Epithelial cell of proximal tubule (primary cell): ENCODE measurements at regions not wholly inside any gene's neighbourhood (a gene's known extent, or its start where the extent isn't known, plus 50 kb on each side); places are given as distances from the start of the nearest gene placed in this dataset.

Experiments
- DNase-seq: peaks from one replicate; pipeline ENCODE4 v3.0.0-alpha.2; 2011; ENCODE audit warnings: low read depth
- H3K4me3 ChIP-seq: 2 replicates; pipeline ENCODE4 v1.5.1; 2011; ENCODE audit warnings: low read depth, mild to moderate bottlenecking, low read length
- CTCF ChIP-seq: conservative IDR thresholded peaks from 2 replicates; pipeline ENCODE4 v1.5.1; 2012; ENCODE audit warnings: low read depth, mild to moderate bottlenecking, low read length

DNA sequence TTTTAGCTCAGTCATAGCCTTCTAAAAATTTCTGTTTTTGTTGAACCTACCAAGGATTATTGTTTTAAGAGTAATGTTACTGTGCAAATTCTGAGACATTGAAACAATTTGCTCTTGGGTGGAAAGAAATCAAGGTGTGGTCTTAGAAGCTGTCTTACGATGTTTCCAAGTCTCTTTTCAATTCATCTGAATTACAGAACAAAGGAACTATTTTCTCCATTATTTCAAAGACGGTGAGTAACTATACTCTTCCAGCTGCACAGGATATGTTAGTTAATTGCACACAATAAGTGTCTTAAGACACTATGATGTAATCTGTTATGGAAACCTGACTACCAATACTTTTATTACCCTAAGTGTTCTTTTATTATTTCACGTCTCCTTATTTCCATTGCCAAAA is 106.8 kb upstream of the POM121L12 start:
- TF ChIP-seq CTCF, result no peak
- no peak overlapping the region for H3K4me3 ChIP-seq
- no peak for DNase-seq

GRCh38 chr7:52925332-52925731 is 110.1 kb upstream of the POM121L12 start:
- TF ChIP-seq CTCF, result no peak
- H3K4me3 ChIP-seq, result no peak overlapping the region
- DNase-seq, result no peak

DNA sequence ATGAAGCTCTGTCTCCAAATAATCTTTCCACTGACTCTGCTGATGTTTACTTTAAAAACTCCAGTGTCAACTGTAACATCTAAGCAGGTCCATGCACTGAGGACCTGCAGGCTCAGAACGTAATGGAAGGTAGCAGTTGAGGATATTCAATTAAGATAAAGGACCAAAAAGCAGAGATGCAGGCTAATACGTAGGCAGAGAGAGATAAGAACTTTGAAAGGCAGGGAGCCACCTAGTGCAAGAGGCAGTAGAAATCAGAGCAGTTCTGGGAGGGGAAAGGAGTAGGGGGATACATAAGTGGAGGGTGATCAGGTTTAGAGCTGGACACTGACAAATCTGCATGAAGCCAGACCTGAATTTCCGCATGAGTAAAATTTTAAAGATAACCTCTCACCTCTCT is 114.5 kb upstream of the POM121L12 start:
- TF ChIP-seq CTCF, result no peak
- H3K4me3 ChIP-seq, result no peak overlapping the region
- no peak for DNase-seq

DNA sequence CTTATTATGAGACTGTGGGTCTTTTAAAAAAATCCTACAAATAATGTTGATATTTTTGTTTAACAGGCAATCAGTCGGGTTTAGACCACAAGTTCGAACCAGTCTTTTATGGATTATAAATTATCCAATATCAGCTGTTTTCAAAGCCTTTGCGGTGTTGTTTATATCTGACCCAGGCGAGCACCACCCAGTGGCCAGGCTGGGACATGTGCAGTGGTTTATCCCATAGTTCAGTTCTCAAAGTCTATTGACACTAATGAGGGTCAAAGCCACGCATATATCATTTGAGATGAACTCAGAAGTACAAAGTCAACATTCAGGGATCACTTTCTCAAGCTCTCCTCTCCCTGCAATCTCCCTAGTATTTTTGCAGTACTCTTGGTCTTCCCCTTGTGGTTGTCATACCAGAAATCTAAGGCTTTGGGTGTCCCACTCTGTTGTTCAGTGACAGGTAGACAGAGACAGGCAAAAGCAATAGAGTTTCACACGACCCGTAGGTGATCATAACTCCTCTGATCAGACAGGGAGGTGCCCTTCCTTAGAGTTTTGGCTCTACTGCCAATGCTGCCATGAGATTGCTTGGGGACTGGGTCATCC is 117.4 kb upstream of the POM121L12 start:
- TF ChIP-seq CTCF, result peak; percentile 90
- no peak overlapping the region for H3K4me3 ChIP-seq
- peak; percentile 2 for DNase-seq

DNA sequence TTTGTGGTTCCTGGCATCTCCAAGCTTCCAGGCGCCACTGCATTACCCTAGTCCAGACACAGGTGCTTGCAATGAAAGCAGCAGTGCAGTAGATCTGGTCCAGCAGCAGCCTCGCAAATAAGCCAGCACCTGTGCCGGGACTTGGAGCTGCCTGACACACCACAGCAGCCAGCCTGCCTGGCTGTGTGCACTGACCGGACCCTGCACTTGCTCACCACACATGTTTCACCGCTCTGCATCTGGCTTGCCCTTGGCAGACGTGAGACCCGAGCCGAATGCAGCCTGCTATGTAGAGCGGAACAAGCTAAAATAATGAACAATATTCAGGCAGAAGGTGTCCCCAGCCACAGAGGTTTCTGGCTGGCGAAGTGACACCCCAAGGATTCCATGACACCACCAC is 123.6 kb upstream of the POM121L12 start:
- DNase-seq, result no peak
- TF ChIP-seq CTCF, result no peak
- H3K4me3 ChIP-seq, result no peak overlapping the region

- no peak overlapping the region for H3K4me3 ChIP-seq
- no peak for DNase-seq
Measured at GRCh38 chr7:52911326-52911725, 124.1 kb upstream of the POM121L12 start.

More at GRCh38 chr7:52911326-52911725, 124.1 kb upstream of the POM121L12 start:
- no peak for TF ChIP-seq CTCF
